Neural progenitor cell (in vitro differentiated cells): ENCODE measurements at regions not wholly inside any gene's neighbourhood (a gene's known extent, or its start where the extent isn't known, plus 50 kb on each side); places are given as distances from the start of the nearest gene placed in this dataset.

Source experiments
- DNase-seq: peaks from one replicate; pipeline ENCODE4 v3.0.0-alpha.2; 2016; ENCODE audit warnings: low spot score
- H2AFZ ChIP-seq: fragments of 200-600 bp; sonication (generic); replicated peaks from 2 replicates; pipeline ENCODE4 v1.6.1; 2016; ENCODE audit warnings: antibody characterized with exemption
- H3F3A ChIP-seq: fragments of 200-600 bp; sonication (generic); 2 replicates; pipeline ENCODE4 v1.6.1; 2016; ENCODE audit warnings: antibody characterized with exemption, low read depth
- H3K27ac ChIP-seq: fragments of 200-600 bp; sonication (generic); 2 replicates; pipeline ENCODE4 v1.5.1; 2016; ENCODE audit warnings: mild to moderate bottlenecking
- H3K27me3 ChIP-seq: fragments of 200-600 bp; sonication (generic); 2 replicates; pipeline ENCODE4 v1.6.1; 2016; ENCODE audit warnings: mild to moderate bottlenecking, moderate library complexity
- H3K36me3 ChIP-seq: fragments of 200-600 bp; sonication (generic); 2 replicates; pipeline ENCODE4 v1.5.1; 2016
- H3K4me1 ChIP-seq: fragments of 200-600 bp; sonication (generic); 2 replicates; pipeline ENCODE4 v1.6.1; 2016; ENCODE audit warnings: mixed run types
- H3K4me2 ChIP-seq: fragments of 200-600 bp; sonication (generic); 2 replicates; pipeline ENCODE4 v1.6.1; 2016
- H3K4me3 ChIP-seq: fragments of 200-600 bp; sonication (generic); 2 replicates; pipeline ENCODE4 v1.5.1; 2016
- H3K79me2 ChIP-seq: fragments of 200-600 bp; sonication (generic); 2 replicates; pipeline ENCODE4 v1.6.1; 2016; ENCODE audit warnings: low read depth
- H3K9ac ChIP-seq: fragments of 200-600 bp; sonication (generic); 2 replicates; pipeline ENCODE4 v1.6.1; 2016
- H3K9me3 ChIP-seq: fragments of 200-600 bp; sonication (generic); 2 replicates; pipeline ENCODE4 v1.5.1; 2016; ENCODE audit warnings: low read depth
- H4K20me1 ChIP-seq: fragments of 200-600 bp; sonication (generic); 2 replicates; pipeline ENCODE4 v1.6.1; 2016; ENCODE audit warnings: low read depth
- H3K27ac Mint-ChIP-seq: 3 replicates; pipeline ENCODE4 v1.8.0; 2021; ENCODE audit warnings: mixed read lengths
- H3K27me3 Mint-ChIP-seq: 2 replicates; pipeline ENCODE4 v1.8.0; 2022; ENCODE audit warnings: low read depth, mild to moderate bottlenecking, inconsistent platforms, moderate library complexity, mixed read lengths; ENCODE audit not compliant: insufficient read depth
- H3K36me3 Mint-ChIP-seq: 3 replicates; pipeline ENCODE4 v1.8.0; 2021; ENCODE audit warnings: mixed read lengths
- H3K4me1 Mint-ChIP-seq: 3 replicates; pipeline ENCODE4 v1.8.0; 2021; ENCODE audit warnings: mixed read lengths
- H3K4me3 Mint-ChIP-seq: 3 replicates; pipeline ENCODE4 v1.8.0; 2021; ENCODE audit warnings: mild to moderate bottlenecking, moderate library complexity, mixed read lengths
- H3K9me3 Mint-ChIP-seq: 3 replicates; pipeline ENCODE4 v1.8.0; 2020; ENCODE audit warnings: mixed read lengths
- EZH2 ChIP-seq: fragments of 200-600 bp; sonication (generic); IDR thresholded peaks from 2 replicates; pipeline ENCODE4 v1.6.1; 2017; ENCODE audit warnings: antibody characterized with exemption, mild to moderate bottlenecking, moderate library complexity
- EZH2phosphoT487 ChIP-seq: fragments of 200-600 bp; sonication (generic); IDR thresholded peaks from 2 replicates; pipeline ENCODE4 v1.6.1; 2017; ENCODE audit warnings: antibody characterized with exemption
- TF ChIP-seq, protein P1 (sequence below): fragments of 200-600 bp; sonication (generic); IDR thresholded peaks from 2 replicates; pipeline ENCODE4 v1.5.1; 2017; ENCODE audit warnings: antibody characterized with exemption, mild to moderate bottlenecking

DNA sequence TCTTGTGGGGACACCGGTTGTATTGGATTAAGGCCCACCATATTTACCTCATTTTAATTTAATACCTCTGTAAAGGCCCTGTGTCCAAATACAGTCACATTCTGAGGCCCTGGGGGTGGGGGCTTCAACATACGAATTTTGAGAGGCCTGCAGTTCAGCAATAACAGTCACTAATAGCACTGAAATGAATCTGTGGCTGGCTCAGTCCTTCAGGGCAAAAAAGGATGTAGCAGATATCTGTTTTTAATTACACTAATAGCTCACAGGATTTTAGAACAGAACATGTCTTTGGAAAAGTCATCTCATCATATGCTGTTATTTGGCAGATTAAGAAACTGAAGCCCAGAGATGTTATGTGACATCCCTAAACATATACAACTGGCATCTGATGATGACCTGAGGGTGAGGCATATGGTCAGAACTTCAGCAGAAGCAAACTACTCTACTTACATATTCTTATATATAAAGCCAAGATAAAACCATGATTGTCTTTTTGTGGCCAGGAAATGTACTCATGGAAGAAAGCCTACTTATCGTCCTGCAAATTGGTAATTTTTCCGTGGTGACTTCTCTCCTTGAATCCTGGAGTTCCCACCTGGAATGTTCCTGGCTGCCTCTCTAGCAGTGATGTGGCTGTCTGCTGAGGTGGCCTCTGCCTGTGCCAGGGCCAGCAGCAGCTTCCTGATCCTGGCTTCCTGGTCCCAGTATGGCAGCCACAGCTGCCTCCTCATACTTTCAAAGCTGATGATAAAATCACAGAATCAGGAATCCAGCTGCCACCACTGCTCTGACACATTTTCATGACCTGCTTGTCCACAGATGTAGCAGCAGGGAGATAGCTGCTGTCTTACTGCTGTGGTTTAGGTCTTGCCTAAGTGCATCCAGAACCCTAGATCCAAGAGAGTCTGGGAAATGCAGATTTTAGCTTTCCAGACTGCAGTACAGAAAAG is 72.1 kb upstream of the ANKRD55 start:
- Mint-ChIP-seq H3K36me3 (no peaks in the 10 kb centered on the region), H3K27ac (no peak overlapping the region), H3K4me3 (no peak overlapping the region), H3K27me3 (peaks cover 2% of the 10 kb centered on the region), H3K9me3 (peaks cover 9% of the 10 kb centered on the region), H3K4me1 (no peaks in the 10 kb centered on the region)
- DNase-seq = no peak
- Histone ChIP-seq H3K9ac (no peak overlapping the region), H3K79me2 (no peaks in the 10 kb centered on the region), H3K27me3 (no peaks in the 10 kb centered on the region), H3K4me3 (no peak overlapping the region), H3K36me3 (no peaks in the 10 kb centered on the region), H2AFZ (no peak overlapping the region), H3F3A (no peaks in the 10 kb centered on the region), H3K27ac (no peak overlapping the region), H3K9me3 (no peaks in the 10 kb centered on the region), H4K20me1 (no peaks in the 10 kb centered on the region), H3K4me1 (no peaks in the 10 kb centered on the region), H3K4me2 (no peak overlapping the region)
- TF ChIP-seq, protein P1, sequence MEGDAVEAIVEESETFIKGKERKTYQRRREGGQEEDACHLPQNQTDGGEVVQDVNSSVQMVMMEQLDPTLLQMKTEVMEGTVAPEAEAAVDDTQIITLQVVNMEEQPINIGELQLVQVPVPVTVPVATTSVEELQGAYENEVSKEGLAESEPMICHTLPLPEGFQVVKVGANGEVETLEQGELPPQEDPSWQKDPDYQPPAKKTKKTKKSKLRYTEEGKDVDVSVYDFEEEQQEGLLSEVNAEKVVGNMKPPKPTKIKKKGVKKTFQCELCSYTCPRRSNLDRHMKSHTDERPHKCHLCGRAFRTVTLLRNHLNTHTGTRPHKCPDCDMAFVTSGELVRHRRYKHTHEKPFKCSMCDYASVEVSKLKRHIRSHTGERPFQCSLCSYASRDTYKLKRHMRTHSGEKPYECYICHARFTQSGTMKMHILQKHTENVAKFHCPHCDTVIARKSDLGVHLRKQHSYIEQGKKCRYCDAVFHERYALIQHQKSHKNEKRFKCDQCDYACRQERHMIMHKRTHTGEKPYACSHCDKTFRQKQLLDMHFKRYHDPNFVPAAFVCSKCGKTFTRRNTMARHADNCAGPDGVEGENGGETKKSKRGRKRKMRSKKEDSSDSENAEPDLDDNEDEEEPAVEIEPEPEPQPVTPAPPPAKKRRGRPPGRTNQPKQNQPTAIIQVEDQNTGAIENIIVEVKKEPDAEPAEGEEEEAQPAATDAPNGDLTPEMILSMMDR = no peak

DNA sequence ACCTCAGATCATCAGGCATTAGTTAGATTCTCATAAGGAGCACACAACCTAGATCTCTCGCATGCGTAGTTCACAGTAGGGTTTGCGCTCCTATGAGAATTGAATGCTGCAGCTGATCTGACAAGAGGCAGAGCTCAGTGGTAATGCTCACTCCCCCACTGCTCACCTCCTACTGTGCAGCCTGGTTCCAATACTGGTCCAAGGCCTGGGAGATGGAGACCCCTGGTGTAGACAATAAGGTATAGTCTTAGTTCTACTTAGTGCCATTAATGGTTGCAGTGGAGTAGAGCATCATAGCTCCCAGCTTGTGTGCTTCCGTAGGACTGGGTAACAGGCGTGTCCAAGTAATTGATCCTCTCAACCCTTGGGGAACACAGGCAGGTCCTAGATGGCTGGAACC is 70.4 kb upstream of the ANKRD55 start:
- Mint-ChIP-seq H3K4me1 (no peaks in the 10 kb centered on the region), H3K4me3 (no peak overlapping the region), H3K36me3 (no peaks in the 10 kb centered on the region), H3K27me3 (peaks cover 2% of the 10 kb centered on the region), H3K27ac (no peak overlapping the region), H3K9me3 (peaks cover 7% of the 10 kb centered on the region)
- Histone ChIP-seq H3K4me3 (no peak overlapping the region), H3K36me3 (no peaks in the 10 kb centered on the region), H3K9ac (no peak overlapping the region), H3K27ac (no peak overlapping the region), H3K79me2 (no peaks in the 10 kb centered on the region), H3F3A (no peaks in the 10 kb centered on the region), H3K27me3 (no peaks in the 10 kb centered on the region), H2AFZ (no peak overlapping the region), H4K20me1 (no peaks in the 10 kb centered on the region), H3K4me1 (no peaks in the 10 kb centered on the region), H3K4me2 (no peak overlapping the region), H3K9me3 (no peaks in the 10 kb centered on the region)
- no peak for TF ChIP-seq EZH2phosphoT487
- DNase-seq = no peak

DNA sequence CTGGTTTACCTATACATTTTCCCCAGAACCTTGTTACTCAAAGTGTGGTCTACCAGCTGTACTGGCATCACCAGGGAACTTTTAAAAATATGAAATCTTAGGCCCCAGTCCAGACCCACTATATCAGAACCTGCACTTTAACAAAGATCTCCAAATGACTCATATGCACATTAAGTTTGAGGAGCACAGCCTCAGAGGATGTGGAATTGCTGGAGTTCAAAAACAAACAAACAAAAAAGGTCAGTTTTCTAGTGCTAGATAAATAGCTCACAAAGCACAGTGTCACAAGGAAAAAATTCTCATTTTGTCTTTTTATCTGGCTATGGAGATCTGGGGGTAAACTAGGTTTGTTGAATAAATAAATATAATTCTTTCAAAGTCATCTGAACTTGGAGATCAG is 68.9 kb upstream of the ANKRD55 start:
- Histone ChIP-seq H3K27me3 (no peaks in the 10 kb centered on the region), H3K36me3 (no peaks in the 10 kb centered on the region), H3K79me2 (no peaks in the 10 kb centered on the region), H3K4me3 (no peak overlapping the region), H3K4me1 (no peaks in the 10 kb centered on the region), H3K27ac (no peak overlapping the region), H4K20me1 (no peaks in the 10 kb centered on the region), H3K4me2 (no peak overlapping the region), H3K9me3 (no peaks in the 10 kb centered on the region), H2AFZ (no peak overlapping the region), H3F3A (no peaks in the 10 kb centered on the region), H3K9ac (no peak overlapping the region)
- Mint-ChIP-seq H3K9me3 (peaks cover 7% of the 10 kb centered on the region), H3K4me3 (no peak overlapping the region), H3K4me1 (no peaks in the 10 kb centered on the region), H3K36me3 (no peaks in the 10 kb centered on the region), H3K27me3 (no peaks in the 10 kb centered on the region), H3K27ac (no peak overlapping the region)
- no peak for DNase-seq
- TF ChIP-seq EZH2 (no peak), EZH2phosphoT487 (no peak)
- TF ChIP-seq, protein P1 = no peak

DNA sequence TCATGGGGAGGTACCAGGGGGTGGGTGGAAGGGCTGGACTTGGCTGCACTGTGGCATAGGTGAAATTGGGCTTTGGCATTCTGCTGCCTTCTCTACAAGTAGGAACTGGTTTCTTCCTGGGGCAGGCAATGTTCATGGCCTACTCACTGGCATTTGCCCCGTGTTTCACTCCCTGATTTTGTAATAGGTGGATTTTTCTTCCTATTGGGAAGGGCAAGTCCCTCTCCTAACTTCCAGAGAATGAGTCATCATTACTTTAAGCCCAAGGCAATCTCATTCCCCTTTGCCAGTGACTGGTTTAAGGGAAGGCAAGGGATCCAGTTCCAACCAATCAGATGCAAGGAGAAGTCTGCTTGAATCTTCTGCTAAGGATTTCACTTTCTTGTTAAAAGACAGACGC is 67.9 kb upstream of the ANKRD55 start:
- Histone ChIP-seq H3K4me1 (no peaks in the 10 kb centered on the region), H3K9ac (no peak overlapping the region), H2AFZ (no peak overlapping the region), H4K20me1 (no peaks in the 10 kb centered on the region), H3K27me3 (no peaks in the 10 kb centered on the region), H3K4me3 (no peak overlapping the region), H3K79me2 (no peaks in the 10 kb centered on the region), H3K9me3 (no peaks in the 10 kb centered on the region), H3K27ac (no peak overlapping the region), H3K4me2 (no peak overlapping the region), H3F3A (no peaks in the 10 kb centered on the region), H3K36me3 (no peaks in the 10 kb centered on the region)
- Mint-ChIP-seq H3K4me1 (no peaks in the 10 kb centered on the region), H3K4me3 (no peak overlapping the region), H3K27ac (no peak overlapping the region), H3K9me3 (peaks cover 5% of the 10 kb centered on the region), H3K36me3 (no peaks in the 10 kb centered on the region), H3K27me3 (no peaks in the 10 kb centered on the region)
- TF ChIP-seq, protein P1 = no peak
- no peak for TF ChIP-seq EZH2
- TF ChIP-seq EZH2phosphoT487 = no peak
- no peak for DNase-seq
